Tibial nerve (tissue), 4 donors: ENCODE measurements at regions not wholly inside any gene's neighbourhood (a gene's known extent, or its start where the extent isn't known, plus 50 kb on each side); places are given as distances from the start of the nearest gene placed in this dataset.

Source experiments
- EP300 ChIP-seq, 2 donors: sonication (generic); formaldehyde crosslinking; IDR thresholded peaks; one replicate each; pipeline ENCODE4 v1.6.1; 2017; ENCODE audit warnings: antibody characterized with exemption in 2 of 2, mild to moderate bottlenecking in 1 of 2
- POLR2A ChIP-seq, 2 donors: fragments of 450-650 bp; IDR thresholded peaks; one replicate each; pipeline ENCODE4 v1.6.1; 2017; ENCODE audit warnings: antibody characterized with exemption in 2 of 2, mild to moderate bottlenecking in 2 of 2, moderate library complexity in 2 of 2
- TF ChIP-seq, protein P1 (sequence below), 5 experiments: fragments of 200-600 bp in 3 of 5; fragments of 450-650 bp in 2 of 5; sonication (generic) in 3 of 5; IDR thresholded peaks; one replicate each; pipeline ENCODE4 v1.5.1; 2016 to 2019; ENCODE audit warnings: antibody characterized with exemption in 5 of 5, mild to moderate bottlenecking in 3 of 5, moderate library complexity in 2 of 5

DNA sequence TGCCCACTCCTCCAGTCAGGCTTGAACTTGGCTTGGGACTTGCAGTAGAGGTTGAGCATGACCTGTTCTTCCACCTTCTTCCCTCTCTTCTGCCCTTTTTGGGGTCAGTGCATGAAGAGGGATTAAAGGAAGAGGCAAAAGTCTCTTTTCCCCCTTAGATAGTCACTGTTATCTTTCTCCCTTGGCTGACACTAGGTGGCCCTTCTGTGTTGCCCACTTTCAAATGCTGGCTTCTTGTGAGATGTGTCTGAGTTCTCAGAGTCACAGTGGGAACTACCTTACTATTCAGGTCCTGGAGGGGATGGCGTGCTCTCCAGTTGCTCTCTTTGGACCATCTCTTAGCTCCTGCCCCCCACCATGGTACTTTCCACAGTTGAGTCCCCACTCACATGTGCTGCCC is 73.6 kb downstream of the GPR65 start:
- TF ChIP-seq EP300 (IDR thresholded peaks at IDR 0.05) (no peak), POLR2A (IDR thresholded peaks at IDR 0.05) (no peak)
- TF ChIP-seq, protein P1, sequence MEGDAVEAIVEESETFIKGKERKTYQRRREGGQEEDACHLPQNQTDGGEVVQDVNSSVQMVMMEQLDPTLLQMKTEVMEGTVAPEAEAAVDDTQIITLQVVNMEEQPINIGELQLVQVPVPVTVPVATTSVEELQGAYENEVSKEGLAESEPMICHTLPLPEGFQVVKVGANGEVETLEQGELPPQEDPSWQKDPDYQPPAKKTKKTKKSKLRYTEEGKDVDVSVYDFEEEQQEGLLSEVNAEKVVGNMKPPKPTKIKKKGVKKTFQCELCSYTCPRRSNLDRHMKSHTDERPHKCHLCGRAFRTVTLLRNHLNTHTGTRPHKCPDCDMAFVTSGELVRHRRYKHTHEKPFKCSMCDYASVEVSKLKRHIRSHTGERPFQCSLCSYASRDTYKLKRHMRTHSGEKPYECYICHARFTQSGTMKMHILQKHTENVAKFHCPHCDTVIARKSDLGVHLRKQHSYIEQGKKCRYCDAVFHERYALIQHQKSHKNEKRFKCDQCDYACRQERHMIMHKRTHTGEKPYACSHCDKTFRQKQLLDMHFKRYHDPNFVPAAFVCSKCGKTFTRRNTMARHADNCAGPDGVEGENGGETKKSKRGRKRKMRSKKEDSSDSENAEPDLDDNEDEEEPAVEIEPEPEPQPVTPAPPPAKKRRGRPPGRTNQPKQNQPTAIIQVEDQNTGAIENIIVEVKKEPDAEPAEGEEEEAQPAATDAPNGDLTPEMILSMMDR (IDR thresholded peaks at IDR 0.05), result no peak
